Calu3 (cell line): ENCODE measurements at regions not wholly inside any gene's neighbourhood (a gene's known extent, or its start where the extent isn't known, plus 50 kb on each side); places are given as distances from the start of the nearest gene placed in this dataset.

ENCODE experiments used
- BruUV-seq: library from RNA; stranded (reverse); fragments of 400-500 nt; replicated peaks from 2 replicates; lab custom pipeline; 2021; lab: Mats Ljungman, UMichigan
- CTCF ChIA-PET: fragments of 300-600 bp; sonication (Branson Sonifier 250); formaldehyde crosslinking; loops from one replicate; lab custom pipeline; 2022; ENCODE audit warnings: antibody characterized with exemption; lab: Charles Lee
- DNase-seq: peaks from one replicate; pipeline ENCODE4 v3.0.0; 2022
- H3K27ac Mint-ChIP-seq: one replicate; pipeline ENCODE4 v1.8.0; 2022; ENCODE audit warnings: mixed read lengths; ENCODE audit not compliant: unreplicated experiment
- H3K27me3 Mint-ChIP-seq: one replicate; pipeline ENCODE4 v1.8.0; 2022; ENCODE audit warnings: mixed read lengths; ENCODE audit not compliant: unreplicated experiment
- H3K36me3 Mint-ChIP-seq: one replicate; pipeline ENCODE4 v1.8.0; 2022; ENCODE audit warnings: mild to moderate bottlenecking, moderate library complexity, mixed read lengths; ENCODE audit not compliant: insufficient read depth, unreplicated experiment
- H3K4me1 Mint-ChIP-seq: one replicate; pipeline ENCODE4 v1.8.0; 2022; ENCODE audit warnings: mild to moderate bottlenecking, low read depth, mixed read lengths; ENCODE audit not compliant: unreplicated experiment
- H3K4me3 Mint-ChIP-seq: one replicate; pipeline ENCODE4 v1.8.0; 2022; ENCODE audit warnings: mild to moderate bottlenecking, low read depth, moderate library complexity, mixed read lengths; ENCODE audit not compliant: unreplicated experiment
- H3K9me3 Mint-ChIP-seq: one replicate; pipeline ENCODE4 v1.8.0; 2022; ENCODE audit warnings: low read depth, mixed read lengths; ENCODE audit not compliant: unreplicated experiment
- intact Hi-C: fragments of 100-400 bp; cut with micrococcal nuclease; formaldehyde crosslinking; loops from one replicate; pipeline ENCODE4 v1.10.0; 2022; ENCODE audit not compliant: unreplicated experiment
- TF ChIP-seq, protein P1 (sequence below): fragments of 200-600 bp; IDR thresholded peaks from one replicate; pipeline ENCODE4 v1.8.0; 2022; ENCODE audit warnings: antibody characterized with exemption; ENCODE audit not compliant: unreplicated experiment

DNA sequence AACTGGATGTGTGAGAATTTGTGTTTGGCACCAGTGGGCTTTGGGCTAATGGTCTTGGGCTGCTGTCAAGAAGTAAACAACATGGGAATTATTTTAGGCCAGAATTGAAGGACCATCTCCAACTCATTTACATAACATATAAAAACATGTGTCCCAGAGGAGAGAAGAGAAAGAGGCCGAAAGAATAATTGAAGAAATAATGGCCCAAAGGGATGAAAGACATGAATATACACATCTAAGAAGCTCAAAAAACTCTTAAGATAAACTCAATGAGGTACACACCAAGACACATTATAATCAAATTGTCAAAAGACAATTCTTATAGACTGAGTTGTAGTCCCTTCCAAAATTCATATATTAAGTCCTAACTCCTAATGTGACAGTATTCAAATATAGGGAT is 56.1 kb upstream of the SCAF11 start:
- TF ChIP-seq, protein P1, sequence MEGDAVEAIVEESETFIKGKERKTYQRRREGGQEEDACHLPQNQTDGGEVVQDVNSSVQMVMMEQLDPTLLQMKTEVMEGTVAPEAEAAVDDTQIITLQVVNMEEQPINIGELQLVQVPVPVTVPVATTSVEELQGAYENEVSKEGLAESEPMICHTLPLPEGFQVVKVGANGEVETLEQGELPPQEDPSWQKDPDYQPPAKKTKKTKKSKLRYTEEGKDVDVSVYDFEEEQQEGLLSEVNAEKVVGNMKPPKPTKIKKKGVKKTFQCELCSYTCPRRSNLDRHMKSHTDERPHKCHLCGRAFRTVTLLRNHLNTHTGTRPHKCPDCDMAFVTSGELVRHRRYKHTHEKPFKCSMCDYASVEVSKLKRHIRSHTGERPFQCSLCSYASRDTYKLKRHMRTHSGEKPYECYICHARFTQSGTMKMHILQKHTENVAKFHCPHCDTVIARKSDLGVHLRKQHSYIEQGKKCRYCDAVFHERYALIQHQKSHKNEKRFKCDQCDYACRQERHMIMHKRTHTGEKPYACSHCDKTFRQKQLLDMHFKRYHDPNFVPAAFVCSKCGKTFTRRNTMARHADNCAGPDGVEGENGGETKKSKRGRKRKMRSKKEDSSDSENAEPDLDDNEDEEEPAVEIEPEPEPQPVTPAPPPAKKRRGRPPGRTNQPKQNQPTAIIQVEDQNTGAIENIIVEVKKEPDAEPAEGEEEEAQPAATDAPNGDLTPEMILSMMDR, result no peak
- no peaks in the 10 kb centered on the region for H3K4me1 Mint-ChIP-seq
- no peaks in the 10 kb centered on the region for H3K27me3 Mint-ChIP-seq
- H3K9me3 Mint-ChIP-seq, result peaks cover 15% of the 10 kb centered on the region
- H3K4me3 Mint-ChIP-seq, result no peak overlapping the region
- intact Hi-C loops, result no loop called here
- H3K27ac Mint-ChIP-seq, result no peak overlapping the region
- BruUV-seq, result no TSS peak
- CTCF ChIA-PET, result no interaction called here
- no peaks in the 10 kb centered on the region for H3K36me3 Mint-ChIP-seq
- DNase-seq, result no peak

DNA sequence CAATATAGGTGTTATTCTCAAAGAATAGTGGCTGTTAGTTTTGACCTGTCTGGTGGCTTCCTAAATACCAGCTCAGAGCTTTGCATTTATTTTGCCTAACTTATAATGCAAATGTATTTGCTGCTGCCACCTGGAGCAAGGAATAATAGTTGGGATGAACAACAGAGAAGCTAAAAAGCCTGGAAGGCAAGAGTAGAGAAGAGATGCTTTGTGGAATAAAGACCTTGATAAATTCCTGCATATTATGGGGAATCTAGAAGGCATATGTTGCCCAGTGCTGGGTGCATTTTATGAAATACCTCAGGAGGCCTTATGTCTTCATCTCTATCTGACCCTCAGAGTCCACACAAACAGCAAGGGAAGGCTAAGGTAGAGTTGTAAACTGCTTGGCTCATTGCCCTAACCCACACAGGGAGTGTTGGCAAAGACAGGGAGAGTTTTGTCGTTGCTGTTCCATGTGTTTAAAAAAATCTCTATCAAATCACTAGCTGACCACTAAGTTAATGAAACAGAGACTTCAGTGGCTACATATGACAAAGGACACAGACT is 53.7 kb upstream of the SCAF11 start:
- intact Hi-C loops, result no loop called here
- H3K9me3 Mint-ChIP-seq, result peaks cover 11% of the 10 kb centered on the region
- no peaks in the 10 kb centered on the region for H3K36me3 Mint-ChIP-seq
- H3K27ac Mint-ChIP-seq, result no peak overlapping the region
- TF ChIP-seq, protein P1, result no peak
- CTCF ChIA-PET, result no interaction called here
- H3K4me3 Mint-ChIP-seq, result no peak overlapping the region
- H3K4me1 Mint-ChIP-seq, result no peaks in the 10 kb centered on the region
- no peak for DNase-seq
- BruUV-seq, result no TSS peak
- no peaks in the 10 kb centered on the region for H3K27me3 Mint-ChIP-seq
